Epithelial cell of esophagus (primary cell): ENCODE measurements at regions not wholly inside any gene's neighbourhood (a gene's known extent, or its start where the extent isn't known, plus 50 kb on each side); places are given as distances from the start of the nearest gene placed in this dataset.
"Not testable (repeated sequence)": the region's sequence is repeated elsewhere in the genome, so short reads cannot be mapped to it uniquely, and the experiment has no call there.

Experiments
- DNase-seq: peaks from one replicate; pipeline ENCODE4 v3.0.0; 2010; ENCODE audit warnings: low read depth
- H3K4me3 ChIP-seq: 2 replicates; pipeline ENCODE4 v1.5.1; 2011; ENCODE audit warnings: mild to moderate bottlenecking, low read length, control low read depth
- CTCF ChIP-seq: IDR thresholded peaks from 2 replicates; pipeline ENCODE4 v1.5.1; 2011; ENCODE audit warnings: low read depth, mild to moderate bottlenecking, low read length, control low read depth, inconsistent platforms; ENCODE audit not compliant: insufficient read depth; ENCODE audit errors: missing control alignments

GRCh38 chr6:74510878-74511277, 695.0 kb downstream of the COL12A1 start:
- no peak overlapping the region for H3K4me3 ChIP-seq
- peak; percentile 8 for DNase-seq
- no peak for TF ChIP-seq CTCF

GRCh38 chr6:74507649-74508048, 698.2 kb downstream of the COL12A1 start:
- TF ChIP-seq CTCF, result no peak
- H3K4me3 ChIP-seq, result no peak overlapping the region
- no peak for DNase-seq

- DNase-seq, result no peak
- no peak overlapping the region for H3K4me3 ChIP-seq
- no peak for TF ChIP-seq CTCF
These were observed 700.5 kb downstream of the COL12A1 start for GRCh38 chr6:74505391-74505790.

GRCh38 chr6:74504941-74505340, 700.9 kb downstream of the COL12A1 start:
- H3K4me3 ChIP-seq, result no peak overlapping the region
- no peak for TF ChIP-seq CTCF
- DNase-seq, result no peak

DNA sequence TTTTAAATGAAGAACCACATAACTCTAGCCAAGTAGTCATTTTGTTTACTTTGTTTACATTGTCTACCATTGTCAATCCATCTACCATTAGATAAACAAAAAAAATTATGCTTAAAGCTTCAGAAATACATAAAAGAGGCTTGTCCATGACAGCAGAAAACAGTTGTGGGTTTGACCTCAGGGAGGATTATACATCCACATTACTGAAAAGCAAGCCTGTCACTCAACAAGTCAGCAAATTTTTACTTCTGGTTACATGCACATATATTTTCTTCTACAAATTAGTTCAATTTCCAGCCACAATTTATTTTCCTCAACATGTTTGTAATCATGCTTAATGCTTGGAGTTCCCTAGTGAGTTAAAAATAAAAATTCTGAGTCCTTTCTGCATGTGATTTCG, 713.3 kb downstream of the COL12A1 start:
- no peak overlapping the region for H3K4me3 ChIP-seq
- no peak for DNase-seq
- no peak for TF ChIP-seq CTCF

GRCh38 chr6:74491844-74492374, 713.9 kb downstream of the COL12A1 start:
- DNase-seq, result no peak
- no peak overlapping the region for H3K4me3 ChIP-seq
- TF ChIP-seq CTCF, result no peak

- not testable (repeated sequence) for DNase-seq, H3K4me3 ChIP-seq
These were observed 717.1 kb downstream of the COL12A1 start for GRCh38 chr6:74488726-74489125.
